ENCODE measurements at regions not wholly inside any gene's neighbourhood (a gene's known extent, or its start where the extent isn't known, plus 50 kb on each side); places are given as distances from the start of the nearest gene placed in this dataset.

GRCh38 chr22:48391171-48391711, 1436.4 kb downstream of the BRD1 start:
- TF ChIP-seq CTCF (conservative IDR thresholded peaks at IDR 0.05; ENCODE audit: low read depth, low read length) (no peak), SMC3 (IDR thresholded peaks at IDR 0.05; ENCODE audit: low read depth, low read length) (no peak), RFX5 (IDR thresholded peaks at IDR 0.05; ENCODE audit: low read depth, low read length) (no peak), POLR2A (IDR thresholded peaks at IDR 0.05; ENCODE audit: low read depth, low read length) (no peak), RAD21 (IDR thresholded peaks at IDR 0.05; ENCODE audit: low read length) (no peak), BHLHE40 (IDR thresholded peaks at IDR 0.05; ENCODE audit: low read depth, low read length) (no peak), CHD1 (IDR thresholded peaks at IDR 0.05; ENCODE audit: low read depth, low read length) (no peak), ELK1 (IDR thresholded peaks at IDR 0.05; ENCODE audit: borderline replicate concordance, low read depth, low read length) (no peak)

All from IMR-90 (cell line).